ENCODE measurements at regions not wholly inside any gene's neighbourhood (a gene's known extent, or its start where the extent isn't known, plus 50 kb on each side); places are given as distances from the start of the nearest gene placed in this dataset.
"Not testable (repeated sequence)": the region's sequence is repeated elsewhere in the genome, so short reads cannot be mapped to it uniquely, and the experiment has no call there.

DNA sequence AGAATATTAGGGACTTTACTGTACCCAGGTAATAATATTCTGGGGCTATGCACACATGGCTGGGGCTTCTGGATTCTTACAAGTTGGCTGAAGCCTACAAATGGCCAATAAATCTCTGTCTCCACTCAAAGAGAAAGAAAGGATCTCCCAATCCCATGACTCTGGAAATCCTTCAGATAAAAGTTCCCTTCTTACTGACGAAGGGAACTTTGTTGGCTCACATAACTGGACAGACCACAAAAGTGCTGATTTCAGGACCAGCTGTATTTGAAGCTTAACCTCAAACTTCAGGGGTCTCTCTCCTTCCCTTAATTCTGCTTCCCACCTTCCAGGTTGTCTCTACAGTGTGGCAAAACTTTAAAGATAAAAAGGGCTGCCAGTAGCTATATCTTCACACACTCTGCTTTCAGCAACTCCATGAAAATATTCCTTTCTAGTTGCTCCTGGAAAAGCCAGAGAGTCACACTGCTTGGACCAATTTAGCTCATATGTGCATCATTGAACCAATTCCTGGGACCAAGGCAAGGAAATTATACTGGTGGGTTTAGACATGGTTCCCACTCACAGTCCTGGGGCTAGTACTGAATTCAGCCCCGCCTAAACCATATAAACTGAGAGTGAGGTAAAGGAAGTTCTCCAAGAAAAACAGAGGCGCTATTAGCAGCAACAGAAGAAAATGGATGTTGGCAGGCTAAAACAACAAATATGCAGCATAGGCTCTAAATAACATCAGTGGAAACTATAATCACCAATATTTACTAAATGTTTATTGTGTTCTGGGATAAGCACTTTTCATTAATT, 290.0 kb upstream of the GADL1 start:
- DNase-seq (ENCODE audit: low read depth), result peak; percentile 34

DNA sequence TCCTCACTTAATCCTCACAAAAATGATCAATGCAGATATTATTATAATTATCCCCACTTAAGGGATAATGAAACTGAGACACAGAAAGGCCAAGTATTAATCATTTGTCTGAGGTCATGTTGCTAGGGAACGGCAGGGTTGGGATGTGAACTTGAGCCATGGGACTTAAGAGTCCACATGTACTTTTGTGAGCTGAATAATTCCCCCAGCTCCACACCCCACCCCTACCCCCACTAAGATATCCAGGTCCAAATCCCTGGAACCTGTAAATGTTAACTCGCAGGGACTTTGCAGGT, 290.5 kb upstream of the GADL1 start:
- no peak for DNase-seq (ENCODE audit: low read depth)

DNA sequence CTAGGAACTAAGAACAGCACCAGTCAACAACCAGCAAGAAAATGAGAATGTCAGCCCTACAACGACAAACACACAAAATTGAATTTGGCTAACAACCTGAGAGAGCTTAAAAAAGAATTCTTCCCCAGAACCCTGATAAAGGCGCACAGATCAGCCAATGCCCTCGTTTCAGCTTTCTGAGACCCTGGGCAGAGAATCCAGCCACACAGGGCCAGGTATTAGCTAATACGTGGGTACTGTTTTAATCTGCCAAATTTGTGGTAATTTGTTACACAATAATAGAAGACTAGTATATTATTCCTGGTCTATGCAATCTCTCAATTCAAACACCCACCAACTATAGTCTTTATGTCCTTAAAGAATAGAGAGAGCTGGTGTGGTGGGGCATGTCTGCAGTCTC, 291.6 kb upstream of the GADL1 start:
- DNase-seq (ENCODE audit: low read depth), result no peak

DNA sequence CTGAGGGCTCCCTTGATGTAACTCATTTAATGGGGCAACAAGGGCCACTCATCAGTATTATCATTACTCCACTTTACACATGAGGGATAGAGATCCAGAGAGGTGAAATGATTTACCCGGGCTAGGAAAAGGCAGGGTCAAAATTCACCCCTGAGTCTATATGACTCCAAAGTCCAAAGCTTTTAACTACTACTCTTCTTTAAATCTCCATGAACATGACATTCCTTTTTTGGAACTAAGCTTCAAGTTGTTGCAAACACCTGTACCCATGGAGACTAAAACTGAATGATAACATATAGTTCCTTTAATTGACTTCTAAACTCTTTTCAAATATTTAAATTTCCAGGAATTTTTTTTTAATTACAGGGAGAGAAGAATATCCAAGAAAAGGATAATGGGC, 292.9 kb upstream of the GADL1 start:
- no peak for DNase-seq (ENCODE audit: low read depth)

DNA sequence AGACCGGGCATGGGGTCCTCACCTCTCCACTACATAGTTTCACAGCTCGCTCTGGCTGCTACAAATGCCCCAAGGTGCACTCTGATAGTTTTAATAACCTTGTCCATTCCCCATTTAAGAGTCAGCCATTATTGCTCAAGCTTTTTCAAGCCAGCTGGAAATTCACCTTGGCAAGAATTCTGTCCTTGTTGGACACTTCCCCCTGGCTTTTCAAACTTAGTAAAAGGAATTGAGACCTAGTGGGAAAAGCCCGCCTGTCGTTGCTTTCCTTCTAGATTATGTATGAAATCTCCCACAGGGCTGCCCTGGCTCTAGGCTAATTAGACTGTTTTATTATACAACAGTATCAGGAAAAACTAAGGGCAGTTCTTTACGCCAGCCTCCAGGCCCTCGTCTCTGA, 293.7 kb upstream of the GADL1 start:
- DNase-seq (ENCODE audit: low read depth), result no peak

DNA sequence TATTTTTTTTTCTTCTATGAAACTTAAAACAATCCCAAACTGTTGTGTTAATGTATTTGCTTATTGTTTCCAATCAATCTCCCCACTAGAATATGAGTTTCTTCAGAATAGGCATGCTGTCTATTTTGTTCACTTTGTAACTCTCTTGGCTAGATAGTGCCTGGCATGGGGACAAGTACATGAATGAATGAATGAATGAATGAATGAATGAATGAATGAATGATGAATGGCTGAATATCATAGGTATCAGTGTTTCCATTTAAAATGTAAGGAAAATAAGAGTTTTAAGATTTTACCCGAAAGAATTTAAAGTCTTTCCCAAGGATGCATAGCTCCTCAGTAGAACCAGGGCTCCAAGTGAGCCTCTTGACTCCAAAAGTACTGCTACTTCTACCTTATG, 294.9 kb upstream of the GADL1 start:
- no peak for DNase-seq (ENCODE audit: low read depth)

DNA sequence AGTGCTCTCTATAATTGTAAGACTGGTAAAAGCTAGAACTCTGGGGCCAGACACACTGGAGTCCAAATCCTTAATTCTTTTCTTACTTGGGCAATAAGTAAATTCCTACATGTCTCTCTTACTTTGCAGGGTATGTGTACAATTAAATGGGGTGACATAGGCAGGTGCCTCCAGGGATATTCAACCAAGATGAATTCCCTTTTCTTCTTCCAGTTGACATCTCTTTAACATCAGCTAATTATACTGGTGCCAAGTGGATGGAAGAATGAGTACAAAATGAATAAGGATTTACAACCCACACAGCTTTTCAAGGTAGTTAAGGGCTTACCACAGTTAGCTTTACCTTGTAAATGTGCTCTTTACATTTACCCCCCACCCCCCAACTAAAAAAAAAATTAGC, 295.5 kb upstream of the GADL1 start:
- DNase-seq (ENCODE audit: low read depth), result no peak

DNA sequence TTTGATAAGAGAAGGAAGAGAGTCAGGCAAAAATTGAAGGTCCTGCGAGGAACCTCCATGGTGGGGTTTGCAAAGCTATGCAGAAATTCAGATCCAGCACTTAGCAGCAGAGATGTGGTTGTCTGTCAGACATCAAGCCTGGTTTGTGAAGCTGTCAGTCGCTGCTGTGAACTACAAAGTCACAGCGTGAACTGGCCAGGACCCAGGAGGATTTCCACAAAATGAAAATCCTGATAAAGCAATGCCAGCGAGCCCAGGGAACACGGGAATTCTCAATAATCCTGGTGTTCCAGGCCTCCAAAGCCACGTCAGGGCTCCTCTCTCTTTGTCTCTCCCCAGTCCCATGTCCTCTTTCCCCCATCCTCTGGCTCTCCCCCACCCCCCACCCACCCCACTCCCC, 296.9 kb upstream of the GADL1 start:
- no peak for DNase-seq (ENCODE audit: low read depth)

DNA sequence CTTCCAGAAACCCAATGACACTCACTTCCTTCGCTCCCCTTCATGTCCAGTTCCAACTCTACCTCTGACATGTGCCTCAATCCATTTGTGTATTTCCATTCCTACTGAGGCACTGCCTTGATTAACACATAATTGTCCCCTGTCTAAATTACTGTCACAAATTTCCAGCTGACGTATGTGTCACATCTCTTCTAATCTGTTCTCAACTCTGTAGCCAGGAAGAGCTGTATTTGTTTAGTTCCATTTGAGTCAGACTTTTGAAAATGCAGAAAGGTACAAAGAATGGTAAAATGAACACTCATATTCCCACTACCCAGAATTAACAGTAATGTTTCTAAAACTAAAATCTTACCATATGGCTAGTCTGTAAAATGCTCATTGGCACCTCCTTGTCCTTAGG, 299.0 kb upstream of the GADL1 start:
- DNase-seq (ENCODE audit: low read depth), result no peak

DNA sequence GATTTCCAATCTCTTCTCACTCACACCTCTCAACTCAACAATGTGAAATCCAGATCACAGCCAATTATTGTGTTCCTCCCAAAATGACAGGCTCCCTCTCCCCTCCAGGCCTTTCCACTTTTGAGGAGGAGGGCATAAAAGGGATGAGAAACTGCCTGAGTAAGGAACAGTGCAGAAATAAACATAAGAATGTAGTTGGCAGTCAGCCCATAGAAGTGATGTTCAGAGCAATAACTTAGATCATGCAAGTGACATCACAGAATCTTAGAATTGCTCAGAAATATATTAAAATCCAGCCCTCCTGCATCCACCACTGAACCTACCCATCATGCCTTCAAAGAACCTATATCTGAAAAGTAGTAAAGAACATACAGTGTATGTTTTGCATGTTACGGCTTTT, 299.4 kb upstream of the GADL1 start:
- DNase-seq (ENCODE audit: low read depth), result peak; percentile 31

DNA sequence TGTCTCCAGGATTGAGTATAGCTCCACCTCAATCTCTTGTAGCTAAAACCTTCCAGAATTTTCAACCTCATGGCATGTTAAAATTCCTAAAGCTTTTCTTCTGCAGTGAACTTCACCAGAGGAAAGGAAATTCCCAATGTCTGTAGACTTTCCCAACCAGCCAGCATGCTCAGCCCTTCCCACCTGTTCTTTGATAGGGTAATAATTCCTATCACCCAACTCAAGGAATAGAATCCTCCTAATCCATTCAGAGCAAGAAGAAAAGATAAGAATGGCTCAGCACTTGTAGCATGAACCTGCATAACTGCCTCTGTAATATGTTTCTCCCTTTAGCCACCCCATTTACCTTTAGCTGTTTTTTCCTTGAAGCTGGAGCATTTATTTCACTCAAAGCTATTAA, 301.8 kb upstream of the GADL1 start:
- DNase-seq (ENCODE audit: low read depth), result no peak

DNA sequence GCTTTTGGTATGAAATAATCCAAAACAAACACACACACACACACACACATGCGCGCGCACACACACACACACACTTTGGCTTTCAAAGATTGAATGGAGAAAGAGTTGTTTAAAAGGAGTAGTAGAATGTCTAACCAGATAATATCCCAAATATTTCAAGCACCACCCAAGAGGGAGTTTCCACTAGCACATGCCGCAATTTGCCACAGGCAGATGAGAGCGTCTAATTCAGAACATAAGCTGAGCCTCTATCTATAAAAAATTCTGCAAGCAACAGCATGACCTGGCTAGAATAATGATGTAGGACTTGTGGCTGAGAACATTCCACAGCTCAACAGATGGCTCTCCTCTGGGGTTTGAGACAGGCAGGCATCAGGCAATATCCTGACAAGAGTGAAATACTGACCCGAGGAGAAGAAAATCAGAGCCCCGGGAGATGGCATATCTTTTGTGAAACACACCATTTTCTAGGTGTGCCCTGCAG, 302.5 kb upstream of the GADL1 start:
- peak; percentile 84 for DNase-seq (ENCODE audit: low read depth)

DNA sequence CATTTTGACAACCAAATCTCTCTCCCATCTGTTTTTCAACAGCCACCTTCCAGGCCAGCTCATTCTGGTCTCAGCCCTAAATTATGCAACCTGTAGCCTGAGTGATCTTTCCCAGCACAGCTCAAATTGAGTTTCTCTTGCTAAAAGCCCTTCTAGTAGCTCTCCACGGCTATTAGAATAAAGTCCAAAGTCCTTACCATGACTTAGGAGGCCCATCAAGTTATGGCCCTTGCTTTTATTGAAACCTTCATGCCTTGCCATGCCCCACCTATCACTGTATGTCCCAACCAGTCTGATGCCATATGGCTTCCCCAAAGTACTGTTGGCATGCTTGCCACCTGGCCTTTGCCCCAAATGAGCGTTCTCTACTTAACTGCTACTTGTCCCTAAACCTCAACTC, 303.5 kb upstream of the GADL1 start:
- peak; percentile 31 for DNase-seq (ENCODE audit: low read depth)

DNA sequence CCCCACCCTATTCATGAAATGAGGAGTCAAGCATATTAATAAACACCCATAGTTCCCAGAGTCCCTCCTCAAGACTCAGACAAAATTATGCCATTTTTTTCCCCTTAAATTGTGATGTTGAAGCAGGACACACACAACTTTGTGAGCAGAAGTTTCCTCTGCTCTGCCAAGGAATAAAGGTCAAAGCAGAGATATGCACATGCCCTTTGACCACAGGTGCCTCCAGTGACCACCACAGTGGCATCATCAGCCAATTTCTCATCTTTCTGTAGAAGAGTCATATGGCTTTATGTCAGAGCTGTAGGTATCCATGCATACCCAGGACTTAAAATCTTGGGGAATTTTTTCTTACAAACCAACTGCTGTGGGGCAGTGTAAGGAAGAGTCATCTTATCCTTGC, 304.4 kb upstream of the GADL1 start:
- DNase-seq (ENCODE audit: low read depth), result no peak

DNA sequence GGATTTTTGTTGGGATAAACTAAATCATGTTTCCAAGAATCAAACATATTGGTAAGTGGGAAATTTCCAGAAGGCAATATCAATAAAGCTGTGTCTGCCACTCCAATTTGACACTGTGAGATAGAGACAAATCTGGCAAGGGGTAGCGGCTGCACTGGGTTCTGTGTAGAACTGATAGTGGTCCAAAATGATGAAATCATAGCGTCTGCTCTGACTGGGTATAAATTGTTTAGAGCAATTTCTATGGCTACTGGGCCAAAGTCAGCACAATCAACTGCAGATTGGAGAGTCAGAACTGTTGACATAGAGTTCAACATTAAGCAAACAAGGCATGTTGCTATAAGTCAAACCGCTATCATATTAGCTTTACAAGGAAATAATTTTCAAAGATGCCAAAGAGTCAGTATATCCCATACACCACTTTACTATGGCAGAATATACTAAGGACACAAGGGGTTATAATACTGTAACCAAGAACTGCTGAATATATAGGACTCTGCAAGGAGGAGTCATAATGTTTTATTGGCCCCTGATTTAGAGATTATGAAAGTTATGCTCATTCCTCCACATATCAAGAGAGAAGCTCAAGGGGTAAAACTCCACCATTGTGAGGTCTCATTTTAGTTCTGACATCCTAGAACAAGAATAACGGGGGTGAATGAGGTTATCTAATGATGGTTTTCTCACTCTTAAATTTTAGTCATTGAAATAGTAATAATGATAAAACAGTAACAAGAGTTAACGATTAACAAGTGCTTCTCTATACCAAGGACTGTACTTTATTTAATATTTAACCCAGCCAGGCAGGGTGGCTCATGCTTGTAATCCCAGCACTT, 309.7 kb upstream of the GADL1 start:
- no peak for DNase-seq (ENCODE audit: low read depth)

DNA sequence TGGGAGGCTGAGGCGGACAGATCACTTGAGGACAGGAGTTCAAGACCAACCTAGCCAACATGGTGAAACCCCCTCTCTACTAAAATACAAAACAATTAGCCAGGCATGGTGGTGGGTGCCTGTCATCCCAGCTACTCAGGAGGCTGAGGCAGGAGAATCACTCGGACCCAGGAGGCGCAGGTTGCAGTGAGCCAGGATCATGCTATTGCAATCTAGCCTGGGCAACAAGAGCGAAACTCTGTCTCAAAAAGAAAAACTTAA, 310.3 kb upstream of the GADL1 start:
- DNase-seq (ENCODE audit: low read depth), result not testable (repeated sequence)

DNA sequence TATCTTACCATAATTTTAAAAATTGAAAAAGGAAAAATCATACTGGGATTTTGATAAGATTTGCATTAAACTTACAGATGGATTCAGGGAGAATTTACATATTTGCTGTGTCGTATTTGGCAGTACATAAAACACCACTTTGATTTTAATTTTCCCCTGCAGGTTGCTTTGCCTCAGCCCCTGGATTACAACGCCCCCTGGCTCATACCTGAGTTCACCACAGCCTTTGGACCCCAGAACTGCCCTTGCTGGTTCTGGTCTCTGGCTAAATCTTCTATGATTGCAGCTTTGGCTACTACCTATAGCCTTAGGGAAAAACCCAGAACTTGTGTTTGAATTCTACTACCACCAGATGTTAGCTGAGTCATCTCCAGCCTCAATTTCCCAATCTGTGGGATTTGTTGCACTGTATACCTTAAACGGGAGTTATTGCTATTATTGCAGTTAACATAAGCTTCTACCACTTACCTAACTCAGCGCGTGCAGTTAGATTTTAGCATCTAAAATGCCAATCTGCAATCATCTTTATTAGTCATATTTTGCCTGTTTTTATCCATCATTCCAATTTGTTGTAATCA, 315.7 kb upstream of the GADL1 start:
- DNase-seq (ENCODE audit: low read depth), result no peak

DNA sequence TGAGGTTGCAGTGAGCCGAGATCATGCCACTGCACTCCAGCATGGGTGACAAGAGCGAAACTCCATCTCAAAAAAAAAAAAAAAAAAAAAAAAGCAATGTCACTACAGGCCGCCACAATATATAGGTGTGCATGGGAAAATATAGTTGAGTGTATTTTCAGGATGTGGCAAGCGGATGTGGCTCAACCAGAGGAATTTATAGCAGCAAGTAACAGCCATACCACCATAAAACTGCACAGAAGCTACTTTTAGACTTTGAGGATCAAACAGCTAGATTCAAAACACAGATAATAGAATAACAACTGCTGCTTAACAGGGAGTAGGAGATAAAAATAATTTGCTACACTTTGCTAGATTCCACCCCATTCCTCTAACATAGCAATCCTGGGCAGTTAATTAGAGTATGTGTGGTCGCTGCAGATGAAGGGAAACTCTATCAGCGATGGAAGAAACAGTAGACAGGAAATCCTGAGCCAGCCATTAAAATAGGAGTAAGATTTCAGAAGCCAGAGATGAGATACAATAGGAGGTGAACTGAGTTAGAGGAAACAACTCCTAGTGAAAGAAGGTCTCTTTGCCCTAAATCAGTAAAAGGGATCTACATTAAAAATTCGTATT, 318.7 kb upstream of the STT3B start:
- DNase-seq (ENCODE audit: low read depth), result peak; percentile 21

DNA sequence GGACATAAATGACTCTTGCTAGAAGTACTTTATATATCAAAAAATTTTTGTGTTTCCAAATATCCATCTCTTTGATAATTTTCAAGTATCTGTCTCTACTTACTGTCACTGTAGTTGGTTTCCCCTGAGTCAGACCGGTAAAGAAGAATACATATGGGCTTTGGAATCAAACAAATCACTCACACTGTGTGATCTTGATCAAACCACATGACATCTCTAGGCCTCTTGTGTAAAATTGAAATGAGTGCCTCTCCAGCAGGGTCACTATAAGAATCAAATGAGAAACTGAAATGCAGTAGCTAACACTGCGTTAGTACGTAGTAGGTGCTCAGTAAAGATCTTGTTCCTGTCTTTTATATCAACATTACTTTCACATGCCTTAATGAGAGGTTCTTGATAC, 314.6 kb upstream of the STT3B start:
- no peak for DNase-seq (ENCODE audit: low read depth)

DNA sequence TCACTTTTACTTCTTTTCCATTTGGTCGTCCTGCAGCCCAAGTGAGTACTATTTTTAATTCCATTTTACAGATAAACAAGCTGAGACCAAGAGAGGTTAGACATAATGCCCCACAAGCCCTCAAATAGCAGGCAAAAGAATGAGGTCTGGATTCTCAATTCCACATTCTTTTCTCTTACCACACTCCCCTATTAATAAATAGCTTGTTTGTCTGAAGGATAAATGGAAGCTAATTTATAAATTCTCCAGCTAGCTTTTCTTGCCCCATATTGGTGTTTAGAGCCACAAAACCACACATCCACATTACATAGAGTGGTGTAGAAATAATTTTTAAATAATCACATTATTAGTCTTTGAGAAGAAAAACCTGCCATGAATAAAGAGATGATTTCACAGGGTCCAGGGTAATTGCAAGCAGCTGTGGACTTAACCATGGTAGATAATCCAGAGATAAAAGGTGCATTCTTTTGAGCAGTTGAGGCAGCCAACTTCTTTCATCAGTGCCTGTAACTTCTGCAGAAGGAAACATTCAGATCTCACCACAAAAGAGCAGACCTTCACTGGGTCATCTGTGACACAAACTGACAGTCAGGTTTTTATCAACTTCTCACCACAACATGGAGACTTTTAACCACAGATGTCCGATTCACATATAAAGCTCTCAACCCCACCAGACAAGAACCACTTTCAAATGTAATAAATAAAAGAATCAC, 313.4 kb upstream of the STT3B start:
- peak; percentile 99 for DNase-seq (ENCODE audit: low read depth)

DNA sequence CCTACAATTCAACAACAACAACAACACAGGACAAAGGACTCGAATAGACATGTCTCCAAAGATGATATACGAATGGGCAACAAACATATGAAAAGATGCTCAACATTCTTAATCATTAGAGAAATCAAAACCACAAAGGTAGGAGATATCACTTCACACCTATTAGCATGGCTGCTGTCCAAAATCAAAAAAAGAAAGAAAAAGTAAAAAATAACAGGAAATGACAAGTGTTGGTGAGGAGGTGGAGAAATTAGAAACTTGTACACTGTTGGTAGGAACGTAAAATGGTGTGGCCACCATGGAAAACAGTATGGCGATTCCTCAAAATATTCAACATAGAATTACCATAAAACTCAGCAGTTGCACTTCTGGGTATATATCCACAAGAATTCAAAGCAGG, 312.3 kb upstream of the STT3B start:
- no peak for DNase-seq (ENCODE audit: low read depth)

DNA sequence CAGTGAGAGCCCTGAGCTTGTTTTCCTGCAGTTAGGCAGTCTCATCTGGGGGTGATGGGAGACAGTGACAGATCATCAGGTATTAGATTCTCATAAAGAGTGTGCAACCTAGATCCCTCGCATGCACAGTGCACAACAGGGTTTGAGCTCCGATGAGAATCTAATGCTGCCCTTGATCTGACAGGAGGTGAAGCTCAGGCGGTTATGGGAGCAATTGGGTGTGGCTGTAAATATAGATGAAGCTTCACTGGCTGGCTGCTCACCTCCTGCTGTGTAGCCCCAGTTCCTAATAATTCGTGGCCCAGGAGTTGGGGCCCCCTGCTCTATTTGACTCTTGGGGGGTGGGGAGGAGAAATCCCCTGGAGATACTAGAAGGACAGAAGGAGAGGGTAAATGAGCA, 309.4 kb upstream of the STT3B start:
- no peak for DNase-seq (ENCODE audit: low read depth)

Data from amniotic epithelial cell (primary cell).